ENCODE measurements at regions not wholly inside any gene's neighbourhood (a gene's known extent, or its start where the extent isn't known, plus 50 kb on each side); places are given as distances from the start of the nearest gene placed in this dataset.

GRCh38 chr9:86548220-86548619 lies 194.0 kb upstream of the TUT7 start:
- Histone ChIP-seq H3K4me2 (ENCODE audit: low read length) (no peak overlapping the region), H3K9me2 (ENCODE audit: insufficient read depth, low read length) (no peaks in the 10 kb centered on the region), H3K9me3 (ENCODE audit: low read length) (no peaks in the 10 kb centered on the region), H2AFZ (ENCODE audit: low read depth, low read length) (no peak overlapping the region), H3F3A (ENCODE audit: insufficient read depth, low read length, poor library complexity, severe bottlenecking) (no peaks in the 10 kb centered on the region), H3K27me3 (ENCODE audit: insufficient read depth, low read depth, low read length) (no peaks in the 10 kb centered on the region), H3K36me3 (ENCODE audit: insufficient read depth, low read length) (no peaks in the 10 kb centered on the region), H3K4me3 (ENCODE audit: low read length) (no peak overlapping the region), H3K79me2 (replicated peaks; ENCODE audit: insufficient read depth, low read length) (no peaks in the 10 kb centered on the region), H3K27ac (ENCODE audit: low read length) (no peak overlapping the region), H4K20me1 (ENCODE audit: insufficient read depth) (no peaks in the 10 kb centered on the region), H3K9ac (ENCODE audit: low read length) (no peak overlapping the region)
- TF ChIP-seq POLR2AphosphoS5 (IDR thresholded peaks at IDR 0.05) (no peak), RAD21 (conservative IDR thresholded peaks at IDR 0.05) (no peak), MXI1 (conservative IDR thresholded peaks at IDR 0.05; ENCODE audit: poor library complexity, severe bottlenecking) (no peak), EP300 (conservative IDR thresholded peaks at IDR 0.05; ENCODE audit: poor library complexity, severe bottlenecking) (no peak), SMC3 (conservative IDR thresholded peaks at IDR 0.05; ENCODE audit: poor library complexity) (no peak), REST (IDR thresholded peaks at IDR 0.05; ENCODE audit: borderline replicate concordance) (no peak), CTCF (IDR thresholded peaks at IDR 0.05; ENCODE audit: poor library complexity, severe bottlenecking) (no peak), TAF1 (IDR thresholded peaks at IDR 0.05; ENCODE audit: low read depth) (no peak), EZH2 (IDR thresholded peaks at IDR 0.05; ENCODE audit: borderline replicate concordance, insufficient read depth, low read length, poor library complexity, severe bottlenecking) (no peak)

GRCh38 chr9:86547571-86547970 lies 193.4 kb upstream of the TUT7 start:
- no peak overlapping the region for H2AFZ ChIP-seq (ENCODE audit: low read depth, low read length)
- no peaks in the 10 kb centered on the region for H3K79me2 ChIP-seq (replicated peaks; ENCODE audit: insufficient read depth, low read length)
- no peak overlapping the region for H3K4me3 ChIP-seq (ENCODE audit: low read length)
- no peaks in the 10 kb centered on the region for H3K9me2 ChIP-seq (ENCODE audit: insufficient read depth, low read length)
- H3K9ac ChIP-seq (ENCODE audit: low read length) = no peak overlapping the region
- H3K27me3 ChIP-seq (ENCODE audit: insufficient read depth, low read depth, low read length) = no peaks in the 10 kb centered on the region
- no peaks in the 10 kb centered on the region for H3K9me3 ChIP-seq (ENCODE audit: low read length)
- no peaks in the 10 kb centered on the region for H3K36me3 ChIP-seq (ENCODE audit: insufficient read depth, low read length)
- H3F3A ChIP-seq (ENCODE audit: insufficient read depth, low read length, poor library complexity, severe bottlenecking) = no peaks in the 10 kb centered on the region
- H3K27ac ChIP-seq (ENCODE audit: low read length) = no peak overlapping the region
- TF ChIP-seq EZH2 (IDR thresholded peaks at IDR 0.05; ENCODE audit: borderline replicate concordance, insufficient read depth, low read length, poor library complexity, severe bottlenecking) = no peak
- no peak for TF ChIP-seq POLR2AphosphoS5 (IDR thresholded peaks at IDR 0.05)
- TF ChIP-seq SMC3 (conservative IDR thresholded peaks at IDR 0.05; ENCODE audit: poor library complexity) = no peak
- TF ChIP-seq TAF1 (IDR thresholded peaks at IDR 0.05; ENCODE audit: low read depth) = no peak
- no peak for TF ChIP-seq MXI1 (conservative IDR thresholded peaks at IDR 0.05; ENCODE audit: poor library complexity, severe bottlenecking)
- no peak for TF ChIP-seq CTCF (IDR thresholded peaks at IDR 0.05; ENCODE audit: poor library complexity, severe bottlenecking)
- no peak for TF ChIP-seq EP300 (conservative IDR thresholded peaks at IDR 0.05; ENCODE audit: poor library complexity, severe bottlenecking)
- no peak for TF ChIP-seq REST (IDR thresholded peaks at IDR 0.05; ENCODE audit: borderline replicate concordance)
- no peak for TF ChIP-seq RAD21 (conservative IDR thresholded peaks at IDR 0.05)
- no peaks in the 10 kb centered on the region for H4K20me1 ChIP-seq (ENCODE audit: insufficient read depth)
- H3K4me2 ChIP-seq (ENCODE audit: low read length) = no peak overlapping the region

Measured in neural cell (in vitro differentiated cells).